ENCODE measurements at regions not wholly inside any gene's neighbourhood (a gene's known extent, or its start where the extent isn't known, plus 50 kb on each side); places are given as distances from the start of the nearest gene placed in this dataset.

GRCh38 chr2:156812496-156812895, 376.3 kb downstream of the GPD2 start:
- TF ChIP-seq POLR2AphosphoS5 (IDR thresholded peaks at IDR 0.05; ENCODE audit: borderline replicate concordance, low read depth, low read length) (no peak), EZH2 (IDR thresholded peaks at IDR 0.05) (no peak), FOXP2 (optimal IDR thresholded peaks at IDR 0.05; ENCODE audit: control extremely low read depth, extremely low read length, insufficient read depth) (no peak)

Data from SK-N-MC (cell line).